KMS-11 (cell line): ENCODE measurements at regions not wholly inside any gene's neighbourhood (a gene's known extent, or its start where the extent isn't known, plus 50 kb on each side); places are given as distances from the start of the nearest gene placed in this dataset.
"Not testable (repeated sequence)": the region's sequence is repeated elsewhere in the genome, so short reads cannot be mapped to it uniquely, and the experiment has no call there.

Experiments
- H2AFZ ChIP-seq: fragments of 200-600 bp; sonication (generic); 2 replicates; pipeline ENCODE4 v1.6.1; 2016; ENCODE audit warnings: antibody characterized with exemption, mixed run types, low read depth
- H3K27ac ChIP-seq: fragments of 200-600 bp; sonication (generic); 2 replicates; pipeline ENCODE4 v1.6.1; 2016; ENCODE audit warnings: mild to moderate bottlenecking, mixed run types
- H3K27me3 ChIP-seq: fragments of 200-600 bp; sonication (generic); 2 replicates; pipeline ENCODE4 v1.6.1; 2017; ENCODE audit warnings: mild to moderate bottlenecking, low read depth, mixed run types, moderate library complexity; ENCODE audit not compliant: insufficient read depth
- H3K36me3 ChIP-seq: fragments of 200-600 bp; sonication (generic); 2 replicates; pipeline ENCODE4 v1.6.1; 2017; ENCODE audit warnings: mild to moderate bottlenecking, mixed run types; ENCODE audit not compliant: insufficient read depth
- H3K4me1 ChIP-seq: fragments of 200-600 bp; sonication (generic); 2 replicates; pipeline ENCODE4 v1.6.1; 2016; ENCODE audit warnings: mild to moderate bottlenecking, low read depth, mixed run types; ENCODE audit not compliant: poor library complexity, severe bottlenecking
- H3K4me2 ChIP-seq: fragments of 200-600 bp; sonication (generic); 2 replicates; pipeline ENCODE4 v1.7.0; 2016; ENCODE audit warnings: mild to moderate bottlenecking, mixed run types
- H3K4me3 ChIP-seq: fragments of 200-600 bp; sonication (generic); IDR thresholded peaks from 2 replicates; pipeline ENCODE4 v1.6.1; 2017; ENCODE audit warnings: low read depth, low read length, mixed read lengths; ENCODE audit not compliant: insufficient read depth
- H3K79me2 ChIP-seq: fragments of 200-600 bp; sonication (generic); 2 replicates; pipeline ENCODE4 v1.6.1; 2016; ENCODE audit warnings: low read depth, mixed run types; ENCODE audit not compliant: insufficient read depth
- H3K9ac ChIP-seq: fragments of 200-600 bp; sonication (generic); 2 replicates; pipeline ENCODE4 v1.6.1; 2016; ENCODE audit warnings: mild to moderate bottlenecking, mixed run types
- H4K20me1 ChIP-seq: fragments of 200-600 bp; sonication (generic); 2 replicates; pipeline ENCODE4 v1.6.1; 2016; ENCODE audit warnings: mild to moderate bottlenecking, mixed run types; ENCODE audit not compliant: insufficient read depth
- CTCF ChIP-seq: fragments of 200-600 bp; sonication (generic); conservative IDR thresholded peaks from 2 replicates; pipeline ENCODE4 v1.6.1; 2017; ENCODE audit warnings: low read depth, mild to moderate bottlenecking, antibody characterized with exemption, low read length, moderate library complexity, mixed read lengths

GRCh38 chrX:76774912-76775311 is 347.4 kb downstream of the MAGEE1 start:
- H4K20me1 ChIP-seq, H3K9ac ChIP-seq, H3K27ac ChIP-seq, H3K4me3 ChIP-seq, H3K4me2 ChIP-seq, H3K27me3 ChIP-seq, H3K4me1 ChIP-seq, H2AFZ ChIP-seq, H3K79me2 ChIP-seq, H3K36me3 ChIP-seq: not testable (repeated sequence)

DNA sequence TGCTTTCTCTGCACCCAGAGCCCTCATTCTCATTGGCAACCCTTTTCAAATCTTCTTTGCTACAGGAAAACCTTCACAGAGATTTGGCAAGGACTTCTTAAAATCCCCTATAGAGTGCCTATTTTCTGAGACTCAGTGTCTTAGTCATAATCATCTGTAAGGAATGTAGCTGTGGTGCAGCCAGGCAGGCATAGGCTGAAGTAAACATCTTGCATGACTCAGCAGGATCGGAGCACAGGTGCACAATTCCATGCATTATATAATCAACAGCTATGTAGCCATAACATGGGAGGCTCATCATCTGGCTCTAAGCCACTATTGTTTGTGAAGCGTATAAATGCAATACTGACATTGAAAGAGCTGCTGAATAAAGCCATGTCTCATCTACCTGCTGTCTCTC is 368.8 kb downstream of the MAGEE1 start:
- Histone ChIP-seq H2AFZ (no peak overlapping the region), H3K4me1 (no peaks in the 10 kb centered on the region), H3K4me3 (no peak overlapping the region), H3K27ac (no peak overlapping the region), H3K9ac (no peak overlapping the region), H3K4me2 (no peak overlapping the region), H4K20me1 (no peaks in the 10 kb centered on the region), H3K79me2 (no peaks in the 10 kb centered on the region), H3K36me3 (no peaks in the 10 kb centered on the region), H3K27me3 (no peaks in the 10 kb centered on the region)
- no peak for TF ChIP-seq CTCF

- Histone ChIP-seq H3K27me3 (no peaks in the 10 kb centered on the region), H3K4me3 (no peak overlapping the region), H3K4me1 (no peaks in the 10 kb centered on the region), H3K4me2 (no peak overlapping the region), H3K9ac (no peak overlapping the region), H3K36me3 (no peaks in the 10 kb centered on the region), H4K20me1 (no peaks in the 10 kb centered on the region), H3K79me2 (no peaks in the 10 kb centered on the region), H3K27ac (no peak overlapping the region), H2AFZ (no peak overlapping the region)
- no peak for TF ChIP-seq CTCF
These were observed 375.2 kb downstream of the MAGEE1 start for GRCh38 chrX:76802708-76803107.

DNA sequence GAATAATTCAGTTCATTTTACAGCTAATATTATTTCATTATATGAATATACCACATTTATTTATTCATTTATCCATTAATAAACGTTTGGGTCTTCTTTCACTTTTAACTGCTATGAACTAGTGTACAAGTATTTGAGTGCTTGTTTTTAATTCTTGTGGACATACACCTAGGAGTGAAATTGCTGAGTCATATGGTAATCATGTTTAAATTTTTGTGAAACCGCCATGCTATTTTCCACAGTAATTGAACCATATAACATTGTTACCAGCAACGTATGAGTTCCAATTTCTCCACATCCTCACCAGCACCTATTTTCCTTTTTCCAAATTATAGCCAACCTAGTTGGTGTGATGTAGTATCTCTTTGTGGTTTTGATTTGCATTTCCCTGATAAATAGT is 388.2 kb downstream of the MAGEE1 start:
- no peak for TF ChIP-seq CTCF

GRCh38 chrX:76817279-76817678 is 389.8 kb downstream of the MAGEE1 start:
- not testable (repeated sequence) for H3K4me3 ChIP-seq, H3K79me2 ChIP-seq, H2AFZ ChIP-seq, H4K20me1 ChIP-seq, H3K4me2 ChIP-seq, H3K27ac ChIP-seq, H3K9ac ChIP-seq, H3K4me1 ChIP-seq, H3K36me3 ChIP-seq, H3K27me3 ChIP-seq

More for the DNA sequence above, 388.2 kb downstream of the MAGEE1 start:
- Histone ChIP-seq H3K4me1 (no peaks in the 10 kb centered on the region), H3K27me3 (no peaks in the 10 kb centered on the region), H3K4me2 (no peak overlapping the region), H3K79me2 (no peaks in the 10 kb centered on the region), H3K9ac (no peak overlapping the region), H4K20me1 (no peaks in the 10 kb centered on the region), H3K27ac (no peak overlapping the region), H3K4me3 (no peak overlapping the region), H3K36me3 (no peaks in the 10 kb centered on the region), H2AFZ (no peak overlapping the region)

GRCh38 chrX:76821276-76821675 is 393.8 kb downstream of the MAGEE1 start:
- Histone ChIP-seq H3K79me2 (no peaks in the 10 kb centered on the region), H3K9ac (no peak overlapping the region), H3K27ac (no peak overlapping the region), H3K4me1 (no peaks in the 10 kb centered on the region), H3K4me2 (no peak overlapping the region), H4K20me1 (no peaks in the 10 kb centered on the region), H2AFZ (no peak overlapping the region), H3K36me3 (no peaks in the 10 kb centered on the region), H3K4me3 (no peak overlapping the region), H3K27me3 (no peaks in the 10 kb centered on the region)
- TF ChIP-seq CTCF, result no peak
